Kidney epithelial cell (primary cell): ENCODE measurements at regions not wholly inside any gene's neighbourhood (a gene's known extent, or its start where the extent isn't known, plus 50 kb on each side); places are given as distances from the start of the nearest gene placed in this dataset.
"Not testable (repeated sequence)": the region's sequence is repeated elsewhere in the genome, so short reads cannot be mapped to it uniquely, and the experiment has no call there.

Experiments used
- DNase-seq: peaks from one replicate; pipeline ENCODE4 v3.0.0-alpha.2; 2010; ENCODE audit warnings: low read depth
- H3K27me3 ChIP-seq: 2 replicates; pipeline ENCODE4 v1.6.0; 2011; ENCODE audit warnings: low read length; ENCODE audit not compliant: control insufficient read depth, insufficient read depth
- H3K36me3 ChIP-seq: 2 replicates; pipeline ENCODE4 v1.5.1; 2011; ENCODE audit warnings: low read length; ENCODE audit not compliant: control insufficient read depth, insufficient read depth
- H3K4me3 ChIP-seq: 2 replicates; pipeline ENCODE4 v1.5.1; 2011; ENCODE audit warnings: low read depth, mild to moderate bottlenecking, control low read depth, low read length
- TF ChIP-seq, protein P1 (sequence below): IDR thresholded peaks from 2 replicates; pipeline ENCODE4 v1.5.1; 2011; ENCODE audit warnings: mild to moderate bottlenecking, moderate library complexity, low read length, control low read depth, inconsistent platforms; ENCODE audit not compliant: insufficient read depth, poor library complexity, severe bottlenecking

DNA sequence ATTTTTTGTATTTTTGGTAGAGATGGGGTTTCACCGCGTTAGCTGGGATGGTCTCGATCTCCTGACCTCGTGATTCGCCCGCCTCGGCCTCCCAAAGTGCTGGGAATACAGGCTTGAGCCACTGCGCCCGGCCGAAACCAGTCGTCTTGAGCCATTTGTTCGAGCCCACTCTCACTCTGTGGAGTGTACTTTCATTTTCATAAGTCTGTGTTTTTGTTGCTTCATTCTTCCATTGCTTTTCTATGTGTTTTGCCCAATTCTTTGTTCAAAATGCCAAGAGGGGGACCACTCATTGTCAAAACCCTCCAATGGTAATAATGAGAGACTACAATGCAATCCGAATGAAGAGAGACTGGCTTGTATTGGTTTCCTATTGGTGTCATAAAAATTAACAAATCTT is 1545.5 kb upstream of the DDX18 start:
- no peaks in the 10 kb centered on the region for H3K27me3 ChIP-seq
- DNase-seq, result no peak
- TF ChIP-seq, protein P1, sequence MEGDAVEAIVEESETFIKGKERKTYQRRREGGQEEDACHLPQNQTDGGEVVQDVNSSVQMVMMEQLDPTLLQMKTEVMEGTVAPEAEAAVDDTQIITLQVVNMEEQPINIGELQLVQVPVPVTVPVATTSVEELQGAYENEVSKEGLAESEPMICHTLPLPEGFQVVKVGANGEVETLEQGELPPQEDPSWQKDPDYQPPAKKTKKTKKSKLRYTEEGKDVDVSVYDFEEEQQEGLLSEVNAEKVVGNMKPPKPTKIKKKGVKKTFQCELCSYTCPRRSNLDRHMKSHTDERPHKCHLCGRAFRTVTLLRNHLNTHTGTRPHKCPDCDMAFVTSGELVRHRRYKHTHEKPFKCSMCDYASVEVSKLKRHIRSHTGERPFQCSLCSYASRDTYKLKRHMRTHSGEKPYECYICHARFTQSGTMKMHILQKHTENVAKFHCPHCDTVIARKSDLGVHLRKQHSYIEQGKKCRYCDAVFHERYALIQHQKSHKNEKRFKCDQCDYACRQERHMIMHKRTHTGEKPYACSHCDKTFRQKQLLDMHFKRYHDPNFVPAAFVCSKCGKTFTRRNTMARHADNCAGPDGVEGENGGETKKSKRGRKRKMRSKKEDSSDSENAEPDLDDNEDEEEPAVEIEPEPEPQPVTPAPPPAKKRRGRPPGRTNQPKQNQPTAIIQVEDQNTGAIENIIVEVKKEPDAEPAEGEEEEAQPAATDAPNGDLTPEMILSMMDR, result no peak
- no peak overlapping the region for H3K4me3 ChIP-seq
- no peaks in the 10 kb centered on the region for H3K36me3 ChIP-seq

- Histone ChIP-seq H3K36me3 (no peaks in the 10 kb centered on the region), H3K4me3 (no peak overlapping the region), H3K27me3 (no peaks in the 10 kb centered on the region)
- no peak for DNase-seq
- TF ChIP-seq, protein P1, result no peak
Measured at GRCh38 chr2:116304328-116304727, 1510.2 kb upstream of the DDX18 start.

- no peaks in the 10 kb centered on the region for H3K36me3 ChIP-seq
- no peaks in the 10 kb centered on the region for H3K27me3 ChIP-seq
- no peak for DNase-seq
- TF ChIP-seq, protein P1, result no peak
- no peak overlapping the region for H3K4me3 ChIP-seq
Measured at GRCh38 chr2:116317111-116317510, 1497.4 kb upstream of the DDX18 start.

- H3K36me3 ChIP-seq, DNase-seq, H3K27me3 ChIP-seq, H3K4me3 ChIP-seq: not testable (repeated sequence)
Measured at GRCh38 chr2:116318551-116318950, 1495.9 kb upstream of the DDX18 start.

DNA sequence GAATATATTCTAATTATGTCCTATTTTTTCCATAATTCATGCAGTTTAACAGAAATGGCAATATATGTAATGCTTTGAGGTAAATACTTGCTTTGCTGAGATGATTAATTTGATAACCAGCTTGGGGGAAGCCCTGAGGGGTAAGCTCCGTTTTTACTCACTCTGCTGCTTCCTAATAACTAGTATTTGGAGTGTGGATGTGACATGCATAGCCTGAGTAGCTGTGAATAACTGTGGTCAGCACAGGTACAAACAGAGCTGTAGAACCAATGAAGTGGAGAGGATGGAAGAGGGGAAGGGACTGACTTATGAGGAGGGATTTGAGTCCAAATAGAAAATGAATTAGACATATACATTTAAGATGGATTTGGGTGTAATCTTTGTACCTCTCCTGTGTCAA is 1495.5 kb upstream of the DDX18 start:
- TF ChIP-seq, protein P1, result no peak
- H3K27me3 ChIP-seq, result no peaks in the 10 kb centered on the region
- no peak for DNase-seq
- H3K4me3 ChIP-seq, result no peak overlapping the region
- H3K36me3 ChIP-seq, result no peaks in the 10 kb centered on the region

GRCh38 chr2:116319935-116320334 is 1494.6 kb upstream of the DDX18 start:
- TF ChIP-seq, protein P1, result no peak
- no peak for DNase-seq
- H3K4me3 ChIP-seq, result no peak overlapping the region
- H3K36me3 ChIP-seq, result no peaks in the 10 kb centered on the region
- H3K27me3 ChIP-seq, result no peaks in the 10 kb centered on the region
